GM12878 (cell line): ENCODE measurements at regions not wholly inside any gene's neighbourhood (a gene's known extent, or its start where the extent isn't known, plus 50 kb on each side); places are given as distances from the start of the nearest gene placed in this dataset.

Experiments
- ATAC-seq: fragments of 200-7000 bp; cut with Tn5 transposase; 3 replicates; pipeline ENCODE4 v1.9.1; 2020; ENCODE audit warnings: mild to moderate bottlenecking, moderate library complexity
- BruUV-seq: library from RNA; stranded (reverse); fragments of 400-500 nt; replicated peaks from 2 replicates; lab custom pipeline; 2021; lab: Mats Ljungman, UMichigan
- CTCF ChIA-PET: fragments of 300-600 bp; sonication (Branson Sonifier 250); formaldehyde crosslinking; extraction: SDS; loops from one replicate; lab custom pipeline; 2021; ENCODE audit warnings: inconsistent platforms; lab: Yijun Ruan, JAX
- POLR2A ChIA-PET: fragments of 350-600 bp; formaldehyde crosslinking; extraction: SDS; loops from one replicate; lab custom pipeline; 2021; ENCODE audit warnings: inconsistent platforms; lab: Charles Lee
- RAD21 ChIA-PET: fragments of 300-600 bp; sonication (Branson Sonifier 250); formaldehyde crosslinking; loops from one replicate; lab custom pipeline; 2023; ENCODE audit warnings: antibody characterized with exemption; ENCODE audit not compliant: unreplicated experiment; lab: Charles Lee
- SMC1A ChIA-PET: fragments of 300-600 bp; sonication (Branson Sonifier 250); formaldehyde crosslinking; loops from one replicate; lab custom pipeline; 2023; ENCODE audit not compliant: unreplicated experiment, uncharacterized antibody; lab: Charles Lee
- DNase-seq: peaks from one replicate; pipeline ENCODE4 v3.0.0-alpha.2; 2011; ENCODE audit warnings: low read depth, low spot score
- FAIRE-seq: peaks from 3 replicates; lab custom pipeline; 2011; peaks lifted over from hg19 to GRCh38; lab: Jason Lieb, UNC
- H2AFZ ChIP-seq: 2 replicates; pipeline ENCODE4 v1.6.0; 2011; ENCODE audit warnings: low read depth, low read length, control low read depth; ENCODE audit not compliant: control insufficient read depth
- H3K27ac ChIP-seq: 2 replicates; pipeline ENCODE4 v1.5.1; 2011; ENCODE audit warnings: control low read depth; ENCODE audit not compliant: control insufficient read depth, insufficient read depth
- H3K27me3 ChIP-seq, 2 experiments: replicated peaks in 1 of 2; 2 replicates each; pipeline versions ENCODE4 v1.6.0 to v1.6.1; 2011; ENCODE audit warnings: low read length in 1 of 2; ENCODE audit not compliant: control insufficient read depth in 2 of 2, insufficient read depth in 2 of 2
- H3K36me3 ChIP-seq, 2 experiments: 2 replicates each; pipeline ENCODE4 v1.5.1; 2011; ENCODE audit warnings: low read length in 1 of 2; ENCODE audit not compliant: control insufficient read depth in 2 of 2, insufficient read depth in 2 of 2
- H3K4me1 ChIP-seq: 2 replicates; pipeline ENCODE4 v1.6.1; 2011; ENCODE audit warnings: mild to moderate bottlenecking, low read length, moderate library complexity, mixed read lengths; ENCODE audit not compliant: control insufficient read depth, insufficient read depth
- H3K4me2 ChIP-seq: 2 replicates; pipeline ENCODE4 v1.6.0; 2011; ENCODE audit warnings: control low read depth; ENCODE audit not compliant: control insufficient read depth, insufficient read depth
- H3K4me3 ChIP-seq: fragments of 200-600 bp; sonication (generic); 2 replicates; pipeline ENCODE4 v1.5.1; 2016
- H3K79me2 ChIP-seq: 2 replicates; pipeline ENCODE4 v1.6.0; 2011; ENCODE audit warnings: low read length; ENCODE audit not compliant: control insufficient read depth, insufficient read depth
- H3K9ac ChIP-seq: 2 replicates; pipeline ENCODE4 v1.8.0; 2011; ENCODE audit warnings: low read length, control low read depth, mixed read lengths; ENCODE audit not compliant: control insufficient read depth, insufficient read depth
- H3K9me3 ChIP-seq: replicated peaks from 3 replicates; pipeline ENCODE4 v1.5.1; 2011; ENCODE audit warnings: mild to moderate bottlenecking, low read length; ENCODE audit not compliant: control insufficient read depth, insufficient read depth
- H4K20me1 ChIP-seq: 2 replicates; pipeline ENCODE4 v1.6.0; 2011; ENCODE audit not compliant: control insufficient read depth, insufficient read depth
- EED ChIP-seq: sonication (generic); IDR thresholded peaks from 2 replicates; pipeline ENCODE4 v1.6.1; 2016; ENCODE audit warnings: antibody characterized with exemption, low read depth
- EGR1 ChIP-seq, 2 experiments: IDR thresholded peaks; 1 replicate in 1 of 2; 2 replicates in 1 of 2; pipeline ENCODE4 v1.6.1; 2011 to 2012; ENCODE audit warnings: low read depth in 2 of 2, low read length in 2 of 2, borderline replicate concordance in 1 of 2, mild to moderate bottlenecking in 1 of 2, moderate library complexity in 1 of 2
- NFYB ChIP-seq: IDR thresholded peaks from 2 replicates; pipeline ENCODE4 v1.6.1; 2011; ENCODE audit warnings: low read depth, mild to moderate bottlenecking, low read length, improper control_type of control experiment, moderate library complexity; ENCODE audit not compliant: insufficient read depth
- PRDM15 ChIP-seq: fragments of 450-650 bp; formaldehyde crosslinking; IDR thresholded peaks from 2 replicates; pipeline ENCODE4 v1.4.0; 2020; ENCODE audit warnings: mild to moderate bottlenecking, moderate library complexity
- WGBS: methylation state at CpG from one replicate; pipeline ENCODE4 v1.1.6; 2016; ENCODE audit warnings: low lambda C conversion rate; ENCODE audit not compliant: insufficient replicate concordance, insufficient coverage; ENCODE audit errors: missing lambda C conversion rate; 5-methylcytosine and 5-hydroxymethylcytosine counted together
- in situ Hi-C: fragments of 300-500 bp; cut with MboI; formaldehyde crosslinking; loops from 9 replicates; pipeline ENCODE4 v1.14.3; 2018; ENCODE audit warnings: mixed read lengths
- intact Hi-C: fragments of 100-400 bp; cut with micrococcal nuclease; formaldehyde crosslinking; loops from one replicate; pipeline ENCODE4 v1.14.2; 2022; ENCODE audit not compliant: unreplicated experiment
- TF ChIP-seq, protein P1 (sequence below): IDR thresholded peaks from 2 replicates; pipeline ENCODE4 v1.6.1; 2011; ENCODE audit warnings: borderline replicate concordance, low read depth, mild to moderate bottlenecking, moderate library complexity, low read length; ENCODE audit not compliant: insufficient read depth, poor library complexity, severe bottlenecking

DNA sequence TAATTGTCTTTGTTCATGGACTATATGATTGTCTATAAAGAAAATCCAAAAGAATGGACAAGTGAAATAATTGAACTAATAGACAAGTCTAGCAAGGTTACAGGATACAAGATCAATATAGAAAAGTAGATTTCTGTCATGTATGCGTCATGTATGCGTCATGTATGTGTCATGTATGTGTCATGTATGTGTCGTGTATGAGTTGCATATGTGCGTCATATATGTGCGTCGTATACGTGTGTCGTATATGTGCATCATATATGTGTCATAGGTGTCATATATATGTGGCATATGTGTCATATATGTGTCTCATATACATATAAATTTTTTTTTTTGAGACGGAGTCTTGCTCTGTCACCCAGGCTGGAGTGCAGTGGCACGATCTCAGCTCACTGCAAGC, 516.8 kb downstream of the NOVA1 start:
- RAD21 ChIA-PET, result no interaction called here
- H3K9ac ChIP-seq, result no peak overlapping the region
- no peaks in the 10 kb centered on the region for H3K9me3 ChIP-seq
- CTCF ChIA-PET, result no interaction called here
- H3K27me3 ChIP-seq, result no peaks in the 10 kb centered on the region
- WGBS, result 65% methylated on average over 10 of the region's 10 CpGs
- ATAC-seq (no peak), FAIRE-seq (no peak), DNase-seq (no peak)
- SMC1A ChIA-PET, result no interaction called here
- no peaks in the 10 kb centered on the region for H3K79me2 ChIP-seq
- no peaks in the 10 kb centered on the region for H3K36me3 ChIP-seq
- no peak overlapping the region for H3K27ac ChIP-seq
- TF ChIP-seq, protein P1, sequence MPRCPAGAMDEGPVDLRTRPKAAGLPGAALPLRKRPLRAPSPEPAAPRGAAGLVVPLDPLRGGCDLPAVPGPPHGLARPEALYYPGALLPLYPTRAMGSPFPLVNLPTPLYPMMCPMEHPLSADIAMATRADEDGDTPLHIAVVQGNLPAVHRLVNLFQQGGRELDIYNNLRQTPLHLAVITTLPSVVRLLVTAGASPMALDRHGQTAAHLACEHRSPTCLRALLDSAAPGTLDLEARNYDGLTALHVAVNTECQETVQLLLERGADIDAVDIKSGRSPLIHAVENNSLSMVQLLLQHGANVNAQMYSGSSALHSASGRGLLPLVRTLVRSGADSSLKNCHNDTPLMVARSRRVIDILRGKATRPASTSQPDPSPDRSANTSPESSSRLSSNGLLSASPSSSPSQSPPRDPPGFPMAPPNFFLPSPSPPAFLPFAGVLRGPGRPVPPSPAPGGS, result peak; percentile 51
- TF ChIP-seq PRDM15 (no peak), EGR1 (IDR thresholded peaks at IDR 0.05; ENCODE audit: borderline replicate concordance in 1 of 2, low read depth in 2 of 2, low read length in 2 of 2) (no peak), NFYB (no peak), EED (no peak)
- BruUV-seq, result no TSS peak
- H3K4me1 ChIP-seq, result no peaks in the 10 kb centered on the region
- intact Hi-C loops (no loop called here), in situ Hi-C loops (no loop called here)
- no peak overlapping the region for H2AFZ ChIP-seq
- no peak overlapping the region for H3K4me3 ChIP-seq
- H4K20me1 ChIP-seq, result no peaks in the 10 kb centered on the region
- POLR2A ChIA-PET, result no interaction called here
- H3K4me2 ChIP-seq, result no peak overlapping the region
